ENCODE measurements at regions not wholly inside any gene's neighbourhood (a gene's known extent, or its start where the extent isn't known, plus 50 kb on each side); places are given as distances from the start of the nearest gene placed in this dataset.

GRCh38 chr1:5707566-5708345 is 284.5 kb downstream of the NPHP4 start:
- no peaks in the 10 kb centered on the region for H4K20me1 ChIP-seq (ENCODE audit: control insufficient read depth, insufficient read depth)
- 38% methylated on average over 12 of the region's 12 CpGs for WGBS (ENCODE audit: insufficient coverage, insufficient replicate concordance, low lambda C conversion rate, missing lambda C conversion rate)
- ChIA-PET CTCF (no interaction called here), SMC1A (ENCODE audit: uncharacterized antibody, unreplicated experiment) (no interaction called here), POLR2A (no interaction called here), RAD21 (ENCODE audit: unreplicated experiment) (no interaction called here)
- H3K4me1 ChIP-seq (ENCODE audit: control insufficient read depth, insufficient read depth, low read length), result no peaks in the 10 kb centered on the region
- TF ChIP-seq FOS (IDR thresholded peaks at IDR 0.05; ENCODE audit: borderline replicate concordance, extremely low read depth, insufficient read length) (no peak), ETV6 (conservative IDR thresholded peaks at IDR 0.05 in 1 of 2, IDR thresholded peaks at IDR 0.05 in 1 of 2; ENCODE audit: borderline replicate concordance in 1 of 2, low read depth in 1 of 2) (no peak), EED (IDR thresholded peaks at IDR 0.05; ENCODE audit: low read depth) (no peak), POLR2A (IDR thresholded peaks at IDR 0.05; ENCODE audit: low read depth, low read length) (no peak), NR2C2 (IDR thresholded peaks at IDR 0.05; ENCODE audit: borderline replicate concordance, control insufficient read depth, insufficient read length, low read depth) (no peak), TARDBP (IDR thresholded peaks at IDR 0.05; ENCODE audit: borderline replicate concordance) (no peak), BCL11A (IDR thresholded peaks at IDR 0.05; ENCODE audit: low read depth, low read length) (no peak), JUND (IDR thresholded peaks at IDR 0.05; ENCODE audit: low read depth, low read length) (no peak), ZNF24 (IDR thresholded peaks at IDR 0.05) (no peak), ZNF207 (IDR thresholded peaks at IDR 0.05; ENCODE audit: borderline replicate concordance) (no peak), ZNF687 (IDR thresholded peaks at IDR 0.05) (no peak), MYC (IDR thresholded peaks at IDR 0.05; ENCODE audit: insufficient read depth, insufficient read length, insufficient replicate concordance, low read length, severe bottlenecking) (no peak), SIN3A (IDR thresholded peaks at IDR 0.05; ENCODE audit: low read depth, low read length) (no peak), BCL3 (IDR thresholded peaks at IDR 0.05; ENCODE audit: borderline replicate concordance, insufficient read depth, low read depth, low read length, poor library complexity, severe bottlenecking) (no peak)
- H3K4me3 ChIP-seq, result no peak overlapping the region
- H2AFZ ChIP-seq (ENCODE audit: control insufficient read depth, low read depth, low read length), result no peak overlapping the region
- no peak overlapping the region for H3K9ac ChIP-seq (ENCODE audit: control insufficient read depth, insufficient read depth, low read length)
- ATAC-seq (no peak), DNase-seq (ENCODE audit: low read depth, low spot score) (no peak), FAIRE-seq (no peak)
- no peaks in the 10 kb centered on the region for H3K27me3 ChIP-seq (replicated peaks in 1 of 2; ENCODE audit: control insufficient read depth in 2 of 2, insufficient read depth in 2 of 2, low read length in 1 of 2)
- H3K9me3 ChIP-seq (replicated peaks; ENCODE audit: control insufficient read depth, insufficient read depth, low read length), result no peaks in the 10 kb centered on the region; the same call in 2 of the 3 replicates
- no peak overlapping the region for H3K27ac ChIP-seq (ENCODE audit: control insufficient read depth, insufficient read depth)
- BruUV-seq (replicated peaks), result no TSS peak
- in situ Hi-C loops (cut with MboI) (no loop called here), intact Hi-C loops (cut with micrococcal nuclease; ENCODE audit: unreplicated experiment) (no loop called here)
- no peak overlapping the region for H3K4me2 ChIP-seq (ENCODE audit: control insufficient read depth, insufficient read depth)
- no peaks in the 10 kb centered on the region for H3K36me3 ChIP-seq (ENCODE audit: control insufficient read depth in 2 of 2, insufficient read depth in 2 of 2, low read length in 1 of 2)
- no peaks in the 10 kb centered on the region for H3K79me2 ChIP-seq (ENCODE audit: control insufficient read depth, insufficient read depth, low read length)
